ENCODE measurements at regions not wholly inside any gene's neighbourhood (a gene's known extent, or its start where the extent isn't known, plus 50 kb on each side); places are given as distances from the start of the nearest gene placed in this dataset.
"Not testable (repeated sequence)": the region's sequence is repeated elsewhere in the genome, so short reads cannot be mapped to it uniquely, and the experiment has no call there.

- no peak for DNase-seq
These were observed 72.1 kb downstream of the TMEM212 start for GRCh38 chr3:171915275-171915674.

GRCh38 chr3:171916888-171917287 lies 73.7 kb downstream of the TMEM212 start:
- DNase-seq, result no peak

GRCh38 chr3:171922629-171923028 lies 79.5 kb downstream of the TMEM212 start:
- not testable (repeated sequence) for DNase-seq

- DNase-seq, result not testable (repeated sequence)
These were observed 80.5 kb downstream of the TMEM212 start for GRCh38 chr3:171923668-171924067.

GRCh38 chr3:171924864-171925263 lies 81.7 kb downstream of the TMEM212 start:
- DNase-seq, result not testable (repeated sequence)

GRCh38 chr3:171932153-171932611 lies 89.0 kb downstream of the TMEM212 start:
- no peak for DNase-seq

- no peak for DNase-seq
These were observed 90.3 kb downstream of the TMEM212 start for GRCh38 chr3:171933441-171933840.

GRCh38 chr3:171935261-171936123 lies 92.3 kb downstream of the TMEM212 start:
- DNase-seq, result no peak

- no peak for DNase-seq
These were observed 93.2 kb downstream of the TMEM212 start for GRCh38 chr3:171936191-171936841.

GRCh38 chr3:171939578-171939977 lies 96.4 kb downstream of the TMEM212 start:
- DNase-seq, result no peak

- DNase-seq, result no peak
These were observed 97.1 kb downstream of the TMEM212 start for GRCh38 chr3:171940151-171940649.

- DNase-seq, result no peak
These were observed 95.9 kb upstream of the FNDC3B start for GRCh38 chr3:171943262-171944117.

GRCh38 chr3:171944118-171945016 lies 95.0 kb upstream of the FNDC3B start:
- DNase-seq, result no peak

GRCh38 chr3:171948674-171949073 lies 90.7 kb upstream of the FNDC3B start:
- DNase-seq, result no peak

GRCh38 chr3:171949554-171949953 lies 89.8 kb upstream of the FNDC3B start:
- DNase-seq, result no peak

- DNase-seq, result no peak
These were observed 89.0 kb upstream of the FNDC3B start for GRCh38 chr3:171950373-171950772.

- no peak for DNase-seq
These were observed 87.8 kb upstream of the FNDC3B start for GRCh38 chr3:171951597-171951996.

- no peak for DNase-seq
These were observed 85.9 kb upstream of the FNDC3B start for GRCh38 chr3:171953301-171954022.

- no peak for DNase-seq
These were observed 84.5 kb upstream of the FNDC3B start for GRCh38 chr3:171954690-171955383.

GRCh38 chr3:171955598-171955997 lies 83.8 kb upstream of the FNDC3B start:
- no peak for DNase-seq
